MM.1S (cell line): ENCODE measurements at regions not wholly inside any gene's neighbourhood (a gene's known extent, or its start where the extent isn't known, plus 50 kb on each side); places are given as distances from the start of the nearest gene placed in this dataset.

Experiments
- EZH2 ChIP-seq: fragments of 300-600 bp; sonication (generic); optimal IDR thresholded peaks from 2 replicates; pipeline ENCODE3; 2017; ENCODE audit warnings: low read depth, mild to moderate bottlenecking, antibody characterized with exemption, low read length, mixed read lengths
- TF ChIP-seq, protein P1 (sequence below): fragments of 300-600 bp; sonication (generic); IDR thresholded peaks from 2 replicates; pipeline ENCODE4 v1.5.1; 2016; ENCODE audit warnings: antibody characterized with exemption, low read length, mixed read lengths

DNA sequence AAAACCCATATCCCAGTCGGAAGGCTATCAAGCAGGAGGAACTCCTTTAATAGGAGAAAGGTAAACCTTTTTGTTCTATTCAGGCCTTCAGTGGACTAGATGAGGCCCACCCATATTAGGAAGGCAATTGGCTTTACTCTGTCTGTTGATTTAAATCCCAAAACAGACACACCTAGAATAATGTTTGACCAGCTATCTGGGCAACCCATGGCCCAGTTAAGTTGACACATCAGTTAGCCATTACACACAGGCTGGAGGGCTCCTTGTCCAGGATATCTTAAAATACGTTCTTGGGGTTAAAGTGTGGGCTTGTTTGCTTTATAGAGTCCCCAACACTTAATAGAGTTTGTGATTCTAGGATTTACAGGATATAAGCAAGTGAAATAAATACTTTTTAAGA lies 339.0 kb upstream of the PRKCQ start:
- TF ChIP-seq, protein P1, sequence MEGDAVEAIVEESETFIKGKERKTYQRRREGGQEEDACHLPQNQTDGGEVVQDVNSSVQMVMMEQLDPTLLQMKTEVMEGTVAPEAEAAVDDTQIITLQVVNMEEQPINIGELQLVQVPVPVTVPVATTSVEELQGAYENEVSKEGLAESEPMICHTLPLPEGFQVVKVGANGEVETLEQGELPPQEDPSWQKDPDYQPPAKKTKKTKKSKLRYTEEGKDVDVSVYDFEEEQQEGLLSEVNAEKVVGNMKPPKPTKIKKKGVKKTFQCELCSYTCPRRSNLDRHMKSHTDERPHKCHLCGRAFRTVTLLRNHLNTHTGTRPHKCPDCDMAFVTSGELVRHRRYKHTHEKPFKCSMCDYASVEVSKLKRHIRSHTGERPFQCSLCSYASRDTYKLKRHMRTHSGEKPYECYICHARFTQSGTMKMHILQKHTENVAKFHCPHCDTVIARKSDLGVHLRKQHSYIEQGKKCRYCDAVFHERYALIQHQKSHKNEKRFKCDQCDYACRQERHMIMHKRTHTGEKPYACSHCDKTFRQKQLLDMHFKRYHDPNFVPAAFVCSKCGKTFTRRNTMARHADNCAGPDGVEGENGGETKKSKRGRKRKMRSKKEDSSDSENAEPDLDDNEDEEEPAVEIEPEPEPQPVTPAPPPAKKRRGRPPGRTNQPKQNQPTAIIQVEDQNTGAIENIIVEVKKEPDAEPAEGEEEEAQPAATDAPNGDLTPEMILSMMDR = no peak
- no peak for TF ChIP-seq EZH2
